ENCODE measurements at regions not wholly inside any gene's neighbourhood (a gene's known extent, or its start where the extent isn't known, plus 50 kb on each side); places are given as distances from the start of the nearest gene placed in this dataset.

GRCh38 chrX:114344756-114345349, 239.0 kb upstream of the HTR2C start:
- TF ChIP-seq CTCF (IDR thresholded peaks at IDR 0.05) (peak in 3 of 6 experiments; percentile 40 to 57 (median 42)), POLR2A (IDR thresholded peaks at IDR 0.05) (no peak)

All from esophagus squamous epithelium (tissue), 4 donors.